Epidermal melanocyte (primary cell): ENCODE measurements at regions not wholly inside any gene's neighbourhood (a gene's known extent, or its start where the extent isn't known, plus 50 kb on each side); places are given as distances from the start of the nearest gene placed in this dataset.
"Not testable (repeated sequence)": the region's sequence is repeated elsewhere in the genome, so short reads cannot be mapped to it uniquely, and the experiment has no call there.

Experiments used
- DNase-seq: peaks from one replicate; pipeline ENCODE4 v3.0.0; 2011; ENCODE audit warnings: low spot score; ENCODE audit not compliant: insufficient read length

DNA sequence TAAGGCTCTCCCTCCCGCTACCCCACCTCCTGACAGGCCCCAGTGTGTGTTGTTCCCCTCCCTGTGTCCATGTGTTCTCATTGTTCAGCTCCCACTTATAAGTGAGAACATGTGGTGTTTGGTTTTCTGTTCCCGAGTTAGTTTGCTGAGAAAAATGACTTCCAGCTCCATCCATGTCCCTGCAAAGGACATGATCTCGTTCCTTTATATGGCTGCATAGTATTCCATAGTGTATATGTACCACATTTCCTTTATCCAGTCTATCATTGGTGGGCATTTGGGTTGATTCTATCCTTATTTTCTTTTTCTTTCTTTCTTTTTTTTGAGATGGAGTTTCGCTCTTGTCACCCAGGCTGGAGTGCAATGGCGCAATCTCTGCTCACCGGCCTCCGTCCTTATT, 57.8 kb upstream of the RASSF3 start:
- not testable (repeated sequence) for DNase-seq

- not testable (repeated sequence) for DNase-seq
Measured at GRCh38 chr12:64553689-64554088, 56.6 kb upstream of the RASSF3 start.

DNA sequence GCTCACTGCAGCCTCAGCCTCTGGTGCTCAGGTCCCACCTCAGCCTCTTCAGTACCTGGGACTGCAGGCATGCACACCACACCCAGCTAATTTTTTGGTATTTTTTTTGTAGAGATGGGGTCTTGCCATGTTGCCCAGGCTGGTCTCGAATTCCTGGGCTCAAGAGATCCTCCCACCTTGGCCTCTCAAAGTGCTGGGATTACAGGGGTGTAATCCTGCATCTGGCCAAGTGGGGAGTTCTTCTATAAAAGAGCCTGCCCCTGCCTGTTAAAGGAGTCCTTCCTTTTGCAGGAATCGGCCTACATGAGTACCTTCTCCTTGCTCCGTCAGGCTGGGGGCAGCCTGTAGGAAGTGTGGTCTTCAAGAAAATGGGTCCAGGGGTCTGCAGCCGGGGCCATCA, 54.1 kb upstream of the RASSF3 start:
- no peak for DNase-seq

DNA sequence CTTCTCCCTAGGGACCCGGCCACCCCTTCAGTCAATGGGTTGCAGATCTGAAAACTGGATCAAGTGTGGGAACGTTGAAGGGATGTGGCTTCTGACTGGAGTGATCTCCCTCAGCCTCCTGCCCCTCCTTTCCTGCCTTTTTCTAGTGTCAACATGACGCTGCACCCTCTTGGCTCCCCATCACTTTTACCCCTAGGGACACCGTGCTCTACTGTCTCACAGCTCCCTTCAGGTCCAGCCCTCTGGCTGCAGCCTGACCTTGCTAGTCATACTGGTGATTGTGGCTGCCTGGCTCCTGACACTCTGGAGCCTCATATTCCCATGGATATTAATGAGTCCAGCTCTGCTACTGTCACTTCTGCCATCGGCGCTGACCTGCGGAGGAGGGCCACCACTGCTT, 51.5 kb upstream of the RASSF3 start:
- no peak for DNase-seq

GRCh38 chr12:64560396-64561301, 49.6 kb upstream of the RASSF3 start:
- peak; percentile 57 for DNase-seq
